Retinal pigment epithelial cell (primary cell): ENCODE measurements at regions not wholly inside any gene's neighbourhood (a gene's known extent, or its start where the extent isn't known, plus 50 kb on each side); places are given as distances from the start of the nearest gene placed in this dataset.

Experiments used
- DNase-seq: peaks from one replicate; pipeline ENCODE4 v3.0.0-alpha.2; 2010; ENCODE audit warnings: low read depth
- H3K4me3 ChIP-seq: 2 replicates; pipeline ENCODE4 v1.5.1; 2011; ENCODE audit warnings: mild to moderate bottlenecking, low read length, control low read depth, moderate library complexity
- CTCF ChIP-seq: conservative IDR thresholded peaks from 2 replicates; pipeline ENCODE4 v1.5.1; 2011; ENCODE audit warnings: low read depth, low read length, control low read depth, inconsistent platforms

GRCh38 chr11:70020336-70021214 lies 57.5 kb upstream of the ANO1 start:
- H3K4me3 ChIP-seq = no peak overlapping the region
- DNase-seq = no peak
- TF ChIP-seq CTCF = no peak

- no peak for DNase-seq
- TF ChIP-seq CTCF = no peak
- H3K4me3 ChIP-seq = no peak overlapping the region
These were observed 56.5 kb upstream of the ANO1 start for GRCh38 chr11:70021586-70021985.

- H3K4me3 ChIP-seq = no peak overlapping the region
- no peak for DNase-seq
These were observed 53.9 kb upstream of the ANO1 start for GRCh38 chr11:70024036-70024772.

GRCh38 chr11:70024773-70025045 lies 53.4 kb upstream of the ANO1 start:
- TF ChIP-seq CTCF = no peak
- DNase-seq = no peak
- H3K4me3 ChIP-seq = no peak overlapping the region

More at GRCh38 chr11:70024036-70024772, 53.9 kb upstream of the ANO1 start:
- TF ChIP-seq CTCF = no peak

GRCh38 chr11:70025308-70025707 lies 52.8 kb upstream of the ANO1 start:
- TF ChIP-seq CTCF = no peak

GRCh38 chr11:70026012-70026411 lies 52.1 kb upstream of the ANO1 start:
- DNase-seq = no peak
- H3K4me3 ChIP-seq = no peak overlapping the region
- TF ChIP-seq CTCF = no peak

More at GRCh38 chr11:70025308-70025707, 52.8 kb upstream of the ANO1 start:
- H3K4me3 ChIP-seq = no peak overlapping the region
- DNase-seq = no peak

GRCh38 chr11:70026726-70027125 lies 51.4 kb upstream of the ANO1 start:
- H3K4me3 ChIP-seq = no peak overlapping the region
- TF ChIP-seq CTCF = no peak
- DNase-seq = no peak
